ENCODE measurements at regions not wholly inside any gene's neighbourhood (a gene's known extent, or its start where the extent isn't known, plus 50 kb on each side); places are given as distances from the start of the nearest gene placed in this dataset.

DNA sequence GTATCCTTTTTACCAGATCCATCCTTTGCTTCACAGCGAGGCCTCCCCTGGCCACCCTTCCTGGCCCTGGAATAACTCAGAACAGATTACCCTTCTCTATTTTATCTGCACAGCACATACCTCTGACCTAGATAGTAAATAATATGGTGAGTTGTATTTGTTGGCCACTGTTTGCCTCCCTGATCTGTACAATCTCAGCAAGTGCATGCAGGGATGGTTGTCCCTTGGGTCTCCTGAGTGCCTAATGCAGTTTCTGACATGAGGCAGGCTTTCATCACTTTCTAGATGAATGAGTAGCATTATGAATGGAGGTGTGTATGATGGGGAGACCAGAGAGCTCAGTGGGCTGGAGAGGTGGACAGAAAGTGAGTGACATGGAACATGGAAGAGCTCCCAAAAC is 525.1 kb upstream of the IGFBP3 start:
- Histone ChIP-seq H3K4me3 (ENCODE audit: low read length, poor library complexity, severe bottlenecking) (no peak overlapping the region), H3F3A (ENCODE audit: low read depth) (no peaks in the 10 kb centered on the region), H3K4me1 (ENCODE audit: insufficient read depth, low read length, poor library complexity, severe bottlenecking) (no peaks in the 10 kb centered on the region), H3K4me2 (ENCODE audit: low read depth, low read length, poor library complexity, severe bottlenecking) (no peak overlapping the region), H3K9me2 (replicated peaks; ENCODE audit: low read depth, low read length) (no peaks in the 10 kb centered on the region), H3K9ac (ENCODE audit: low read depth, low read length, poor library complexity, severe bottlenecking) (no peak overlapping the region), H3K79me2 (ENCODE audit: insufficient read depth, low read length) (no peaks in the 10 kb centered on the region), H2AFZ (ENCODE audit: low read length) (no peak overlapping the region), H3K36me3 (ENCODE audit: insufficient read depth, low read length) (no peaks in the 10 kb centered on the region), H3K9me3 (ENCODE audit: insufficient read depth, low read depth, low read length) (peaks cover 5% of the 10 kb centered on the region; the same call in 1 of the 2 replicates), H3K27me3 (ENCODE audit: insufficient read depth, low read length, poor library complexity, severe bottlenecking) (no peaks in the 10 kb centered on the region), H4K20me1 (ENCODE audit: insufficient read depth, low read length, poor library complexity, severe bottlenecking) (no peaks in the 10 kb centered on the region)
- TF ChIP-seq EZH2phosphoT487 (IDR thresholded peaks at IDR 0.05; ENCODE audit: borderline replicate concordance): no peak
- TF ChIP-seq, protein P1, sequence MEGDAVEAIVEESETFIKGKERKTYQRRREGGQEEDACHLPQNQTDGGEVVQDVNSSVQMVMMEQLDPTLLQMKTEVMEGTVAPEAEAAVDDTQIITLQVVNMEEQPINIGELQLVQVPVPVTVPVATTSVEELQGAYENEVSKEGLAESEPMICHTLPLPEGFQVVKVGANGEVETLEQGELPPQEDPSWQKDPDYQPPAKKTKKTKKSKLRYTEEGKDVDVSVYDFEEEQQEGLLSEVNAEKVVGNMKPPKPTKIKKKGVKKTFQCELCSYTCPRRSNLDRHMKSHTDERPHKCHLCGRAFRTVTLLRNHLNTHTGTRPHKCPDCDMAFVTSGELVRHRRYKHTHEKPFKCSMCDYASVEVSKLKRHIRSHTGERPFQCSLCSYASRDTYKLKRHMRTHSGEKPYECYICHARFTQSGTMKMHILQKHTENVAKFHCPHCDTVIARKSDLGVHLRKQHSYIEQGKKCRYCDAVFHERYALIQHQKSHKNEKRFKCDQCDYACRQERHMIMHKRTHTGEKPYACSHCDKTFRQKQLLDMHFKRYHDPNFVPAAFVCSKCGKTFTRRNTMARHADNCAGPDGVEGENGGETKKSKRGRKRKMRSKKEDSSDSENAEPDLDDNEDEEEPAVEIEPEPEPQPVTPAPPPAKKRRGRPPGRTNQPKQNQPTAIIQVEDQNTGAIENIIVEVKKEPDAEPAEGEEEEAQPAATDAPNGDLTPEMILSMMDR (conservative IDR thresholded peaks at IDR 0.05; ENCODE audit: low read length): no peak

DNA sequence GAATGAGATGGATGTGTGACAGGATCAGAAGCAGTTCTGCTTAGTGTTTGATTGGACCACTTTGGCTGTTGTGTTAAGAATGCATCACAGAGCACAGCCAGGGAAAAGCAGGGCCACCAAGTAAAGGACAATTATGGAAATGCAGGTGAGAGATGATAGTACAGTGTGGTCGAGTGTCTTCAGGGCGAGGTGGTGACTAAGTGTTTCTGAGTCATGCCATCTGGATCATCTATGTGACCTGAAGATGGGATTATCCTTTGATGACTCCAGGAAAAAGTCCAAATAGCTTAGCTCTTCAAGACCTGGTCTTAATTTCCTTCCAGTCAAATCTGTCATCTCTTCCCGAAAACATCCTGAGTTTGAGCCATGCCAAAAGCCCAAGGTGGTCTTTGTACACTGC is 523.2 kb upstream of the IGFBP3 start:
- Histone ChIP-seq H3K27me3 (ENCODE audit: insufficient read depth, low read length, poor library complexity, severe bottlenecking) (no peaks in the 10 kb centered on the region), H4K20me1 (ENCODE audit: insufficient read depth, low read length, poor library complexity, severe bottlenecking) (no peaks in the 10 kb centered on the region), H3K4me1 (ENCODE audit: insufficient read depth, low read length, poor library complexity, severe bottlenecking) (no peaks in the 10 kb centered on the region), H3K36me3 (ENCODE audit: insufficient read depth, low read length) (no peaks in the 10 kb centered on the region), H3K4me3 (ENCODE audit: low read length, poor library complexity, severe bottlenecking) (no peak overlapping the region), H3K9me2 (replicated peaks; ENCODE audit: low read depth, low read length) (no peaks in the 10 kb centered on the region), H3F3A (ENCODE audit: low read depth) (no peaks in the 10 kb centered on the region), H2AFZ (ENCODE audit: low read length) (no peak overlapping the region), H3K4me2 (ENCODE audit: low read depth, low read length, poor library complexity, severe bottlenecking) (no peak overlapping the region), H3K79me2 (ENCODE audit: insufficient read depth, low read length) (no peaks in the 10 kb centered on the region), H3K9ac (ENCODE audit: low read depth, low read length, poor library complexity, severe bottlenecking) (no peak overlapping the region), H3K9me3 (ENCODE audit: insufficient read depth, low read depth, low read length) (peaks cover 5% of the 10 kb centered on the region; the same call in 1 of the 2 replicates)
- no peak for TF ChIP-seq EZH2phosphoT487 (IDR thresholded peaks at IDR 0.05; ENCODE audit: borderline replicate concordance)
- TF ChIP-seq, protein P1 (conservative IDR thresholded peaks at IDR 0.05; ENCODE audit: low read length): no peak

DNA sequence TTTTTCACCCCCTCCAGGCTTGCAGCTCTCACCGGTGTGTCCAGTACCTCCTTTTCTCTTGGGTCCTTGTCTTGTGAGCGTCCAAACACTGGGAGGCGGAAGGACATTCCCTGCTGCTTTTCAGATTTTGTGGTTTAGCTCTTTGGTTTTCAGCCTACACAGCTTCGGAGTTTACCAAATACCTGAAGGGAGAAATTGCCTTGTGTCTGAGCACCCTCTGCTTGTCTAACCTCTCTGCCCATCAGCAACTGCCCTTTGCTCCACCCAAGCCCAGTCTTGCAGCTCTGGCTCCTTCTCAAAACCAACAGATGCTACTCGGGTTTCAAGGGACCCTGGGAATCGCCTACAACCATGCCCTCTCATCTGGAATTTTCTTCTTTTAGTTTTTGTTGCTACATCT is 519.1 kb upstream of the IGFBP3 start:
- Histone ChIP-seq H3K36me3 (ENCODE audit: insufficient read depth, low read length) (no peaks in the 10 kb centered on the region), H3K4me3 (ENCODE audit: low read length, poor library complexity, severe bottlenecking) (no peak overlapping the region), H2AFZ (ENCODE audit: low read length) (no peak overlapping the region), H3F3A (ENCODE audit: low read depth) (no peaks in the 10 kb centered on the region), H3K9ac (ENCODE audit: low read depth, low read length, poor library complexity, severe bottlenecking) (no peak overlapping the region), H3K4me1 (ENCODE audit: insufficient read depth, low read length, poor library complexity, severe bottlenecking) (no peaks in the 10 kb centered on the region), H3K4me2 (ENCODE audit: low read depth, low read length, poor library complexity, severe bottlenecking) (no peak overlapping the region), H3K27me3 (ENCODE audit: insufficient read depth, low read length, poor library complexity, severe bottlenecking) (no peaks in the 10 kb centered on the region), H3K79me2 (ENCODE audit: insufficient read depth, low read length) (no peaks in the 10 kb centered on the region), H3K9me2 (replicated peaks; ENCODE audit: low read depth, low read length) (no peaks in the 10 kb centered on the region), H3K9me3 (ENCODE audit: insufficient read depth, low read depth, low read length) (peaks cover 1% of the 10 kb centered on the region; the same call in 1 of the 2 replicates), H4K20me1 (ENCODE audit: insufficient read depth, low read length, poor library complexity, severe bottlenecking) (no peaks in the 10 kb centered on the region)
- TF ChIP-seq, protein P1 (conservative IDR thresholded peaks at IDR 0.05; ENCODE audit: low read length): no peak
- TF ChIP-seq EZH2phosphoT487 (IDR thresholded peaks at IDR 0.05; ENCODE audit: borderline replicate concordance): no peak
